ENCODE measurements at regions not wholly inside any gene's neighbourhood (a gene's known extent, or its start where the extent isn't known, plus 50 kb on each side); places are given as distances from the start of the nearest gene placed in this dataset.

DNA sequence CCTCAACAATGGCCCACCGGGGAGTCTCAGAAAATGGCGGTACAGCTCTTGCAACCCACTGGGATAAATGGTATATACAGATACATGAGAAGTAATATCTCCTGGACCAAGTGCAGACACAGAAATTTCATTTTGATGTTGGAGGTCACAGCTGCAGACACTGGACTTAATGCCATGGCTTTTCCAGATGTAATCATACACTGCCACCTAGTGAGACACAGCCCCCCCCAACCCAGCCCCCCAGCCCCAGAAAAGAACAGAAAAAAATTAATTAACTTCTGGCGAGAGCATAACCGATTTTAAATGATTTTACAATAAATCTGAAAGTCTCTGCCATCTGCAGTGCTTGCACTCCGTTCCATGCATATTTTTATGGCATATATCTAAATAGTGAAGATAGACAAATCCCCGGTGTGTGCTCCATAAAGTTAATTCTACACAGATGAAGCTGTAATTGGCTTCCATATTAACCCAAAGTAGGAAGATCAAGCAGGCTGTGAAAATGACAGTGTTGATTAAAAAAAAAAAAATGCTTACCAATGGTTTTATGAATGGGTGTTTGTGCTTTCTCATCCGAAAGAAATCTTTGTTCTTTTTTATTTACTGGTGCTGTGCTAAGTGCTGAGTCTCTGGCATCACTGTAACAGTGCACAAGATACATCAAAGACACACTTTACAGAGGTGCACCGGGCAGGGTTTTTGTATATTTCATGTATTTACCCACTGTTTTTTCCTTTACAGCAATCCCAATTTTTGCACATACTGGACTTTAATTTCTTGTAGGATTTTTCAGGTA lies 804.1 kb downstream of the TFAP2A start:
- no peaks in the 10 kb centered on the region for H3K27me3 ChIP-seq (ENCODE audit: control insufficient read depth in 2 of 2, insufficient read depth in 2 of 2, low read length in 2 of 2)
- no peaks in the 10 kb centered on the region for H3K79me2 ChIP-seq (ENCODE audit: insufficient read depth, low read length)
- no peaks in the 10 kb centered on the region for H3K36me3 Mint-ChIP-seq
- H3K9me3 Mint-ChIP-seq, result peaks cover 0 to 5% (median 0%) of the 10 kb centered on the region in 7 donors
- no peak for TF ChIP-seq CTCF (IDR thresholded peaks at IDR 0.05)
- no peaks in the 10 kb centered on the region for H3K36me3 ChIP-seq (replicated peaks in 1 of 2; ENCODE audit: control insufficient read depth in 1 of 2, insufficient read depth in 2 of 2, low read length in 2 of 2)
- H2AFZ ChIP-seq (ENCODE audit: insufficient read depth, low read depth, low read length, poor library complexity, severe bottlenecking), result no peak overlapping the region
- no peak overlapping the region for H3K27ac Mint-ChIP-seq
- H3K27ac ChIP-seq (ENCODE audit: low read depth in 1 of 2, low read length in 2 of 2), result no peak overlapping the region
- H3K4me3 ChIP-seq (replicated peaks in 1 of 3; ENCODE audit: low read depth in 2 of 3, low read length in 3 of 3), result no peak overlapping the region
- no peaks in the 10 kb centered on the region for H3K4me1 ChIP-seq (ENCODE audit: control insufficient read depth in 1 of 2, insufficient read depth in 2 of 2, low read length in 2 of 2)
- H3K9me3 ChIP-seq (replicated peaks in 1 of 2; ENCODE audit: control insufficient read depth in 1 of 2, insufficient read depth in 1 of 2, low read length in 2 of 2), result no peaks in the 10 kb centered on the region
- intact Hi-C loops (cut with micrococcal nuclease), result no loop called here
- 100% methylated on average over 1 of the region's 8 CpGs for WGBS (ENCODE audit: insufficient coverage)
- H3K9ac ChIP-seq (ENCODE audit: insufficient read depth, low read length, poor library complexity, severe bottlenecking), result no peak overlapping the region
- no peak overlapping the region for H3K4me2 ChIP-seq (replicated peaks; ENCODE audit: extremely low read depth, low read length, poor library complexity, severe bottlenecking)
- DNase-seq, result no peak
- no peaks in the 10 kb centered on the region for H4K20me1 ChIP-seq (ENCODE audit: insufficient read depth, low read length)
- no peak overlapping the region for H3K4me3 Mint-ChIP-seq
- peaks cover 7% of the 10 kb centered on the region for H3K4me1 Mint-ChIP-seq
- peaks cover 1 to 5% (median 4%) of the 10 kb centered on the region in 3 donors for H3K27me3 Mint-ChIP-seq (ENCODE audit: low read depth in 3 of 3)

DNA sequence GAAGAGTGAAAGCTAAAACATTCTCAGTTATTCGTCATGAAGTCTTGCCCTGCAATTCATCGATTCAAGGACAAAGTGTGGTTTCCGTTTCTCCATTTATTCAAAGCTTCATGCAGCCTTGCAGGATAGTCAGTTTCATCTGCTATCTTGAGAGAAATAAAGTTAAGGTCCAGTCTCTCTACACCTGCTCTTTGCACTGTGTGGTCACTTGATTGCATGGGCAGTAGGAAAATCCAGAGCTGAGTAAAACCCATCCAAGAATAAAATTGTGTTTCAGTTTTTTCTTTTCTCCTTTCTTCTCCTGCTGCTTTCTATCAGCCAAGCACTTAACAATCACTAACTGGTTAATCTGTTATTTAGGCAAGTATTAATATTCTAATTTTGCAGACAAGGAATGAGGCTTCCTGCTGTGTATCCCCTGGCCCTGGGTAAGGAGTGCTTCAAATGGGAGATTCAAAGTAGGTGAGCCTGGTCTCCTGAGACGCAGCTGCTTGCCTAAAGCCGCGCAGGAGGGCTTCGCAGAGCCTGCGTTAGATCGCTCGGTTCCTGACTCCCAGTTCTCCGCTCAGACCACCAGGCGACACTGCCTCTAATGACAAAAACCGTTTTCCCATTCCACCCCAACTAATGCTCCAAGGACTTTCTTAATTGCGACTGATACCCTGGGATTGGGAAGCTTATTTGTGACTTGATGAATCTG lies 808.3 kb downstream of the TFAP2A start:
- no peak overlapping the region for H3K4me3 Mint-ChIP-seq
- DNase-seq, result no peak
- Histone ChIP-seq H2AFZ (ENCODE audit: insufficient read depth, low read depth, low read length, poor library complexity, severe bottlenecking) (no peak overlapping the region), H3K79me2 (ENCODE audit: insufficient read depth, low read length) (no peaks in the 10 kb centered on the region), H3K4me3 (replicated peaks in 1 of 3; ENCODE audit: low read depth in 2 of 3, low read length in 3 of 3) (no peak overlapping the region), H3K36me3 (replicated peaks in 1 of 2; ENCODE audit: control insufficient read depth in 1 of 2, insufficient read depth in 2 of 2, low read length in 2 of 2) (no peaks in the 10 kb centered on the region), H3K27ac (ENCODE audit: low read depth in 1 of 2, low read length in 2 of 2) (no peak overlapping the region), H3K9me3 (replicated peaks in 1 of 2; ENCODE audit: control insufficient read depth in 1 of 2, insufficient read depth in 1 of 2, low read length in 2 of 2) (no peaks in the 10 kb centered on the region), H3K9ac (ENCODE audit: insufficient read depth, low read length, poor library complexity, severe bottlenecking) (no peak overlapping the region), H3K4me2 (replicated peaks; ENCODE audit: extremely low read depth, low read length, poor library complexity, severe bottlenecking) (no peak overlapping the region), H3K27me3 (ENCODE audit: control insufficient read depth in 2 of 2, insufficient read depth in 2 of 2, low read length in 2 of 2) (no peaks in the 10 kb centered on the region), H3K4me1 (ENCODE audit: control insufficient read depth in 1 of 2, insufficient read depth in 2 of 2, low read length in 2 of 2) (no peaks in the 10 kb centered on the region), H4K20me1 (ENCODE audit: insufficient read depth, low read length) (no peaks in the 10 kb centered on the region)
- TF ChIP-seq CTCF (IDR thresholded peaks at IDR 0.05), result no peak
- H3K36me3 Mint-ChIP-seq, result no peaks in the 10 kb centered on the region
- no peaks in the 10 kb centered on the region for H3K4me1 Mint-ChIP-seq
- H3K9me3 Mint-ChIP-seq, result no peaks in the 10 kb centered on the region
- H3K27me3 Mint-ChIP-seq (ENCODE audit: low read depth in 3 of 3), result peaks cover 0 to 4% (median 2%) of the 10 kb centered on the region in 3 donors
- intact Hi-C loops (cut with micrococcal nuclease), result no loop called here
- WGBS (ENCODE audit: insufficient coverage), result 15% methylated on average over 9 of the region's 14 CpGs
- no peak overlapping the region for H3K27ac Mint-ChIP-seq
